Ishikawa (cell line): ENCODE measurements at regions not wholly inside any gene's neighbourhood (a gene's known extent, or its start where the extent isn't known, plus 50 kb on each side); places are given as distances from the start of the nearest gene placed in this dataset.

Source experiments
- CEBPB ChIP-seq: IDR thresholded peaks from 2 replicates; pipeline ENCODE4 v1.6.1; 2012
- CREB1 ChIP-seq: IDR thresholded peaks from 2 replicates; pipeline ENCODE4 v1.6.1; 2012; ENCODE audit warnings: low read depth
- EP300 ChIP-seq: IDR thresholded peaks from 2 replicates; pipeline ENCODE4 v1.6.1; 2012; ENCODE audit warnings: borderline replicate concordance
- NFIC ChIP-seq: IDR thresholded peaks from 2 replicates; pipeline ENCODE4 v1.6.1; 2012
- YY1 ChIP-seq: IDR thresholded peaks from 2 replicates; pipeline ENCODE4 v1.6.1; 2012; ENCODE audit warnings: low read depth
- TF ChIP-seq, protein P1 (sequence below): IDR thresholded peaks from 2 replicates; pipeline ENCODE4 v1.6.1; 2012

DNA sequence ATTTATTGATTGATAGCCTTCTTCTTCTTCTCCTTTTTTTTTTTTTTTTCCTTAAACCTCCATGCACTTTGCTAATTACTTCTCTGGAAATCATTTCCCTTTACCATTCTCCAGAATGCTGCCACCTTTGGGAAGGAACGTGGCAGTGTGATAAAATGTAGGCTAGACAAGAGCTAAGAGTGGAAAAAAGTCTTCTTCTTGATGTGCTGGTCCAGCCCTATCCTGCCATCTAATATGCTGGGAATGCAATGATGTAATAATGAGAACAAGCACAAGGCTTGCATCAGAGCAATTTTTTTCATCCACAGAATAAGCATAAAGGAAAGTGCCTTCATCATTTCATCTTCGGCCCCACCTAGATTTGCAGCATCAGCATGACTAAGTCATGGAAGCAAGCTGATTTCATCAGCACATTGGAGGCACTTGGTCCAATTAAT lies 128.7 kb upstream of the ZFHX3 start:
- no peak for TF ChIP-seq YY1
- peak; percentile 40; the same call in 1 of the 2 replicates for TF ChIP-seq CEBPB
- TF ChIP-seq, protein P1, sequence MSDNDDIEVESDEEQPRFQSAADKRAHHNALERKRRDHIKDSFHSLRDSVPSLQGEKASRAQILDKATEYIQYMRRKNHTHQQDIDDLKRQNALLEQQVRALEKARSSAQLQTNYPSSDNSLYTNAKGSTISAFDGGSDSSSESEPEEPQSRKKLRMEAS, result no peak
- no peak for TF ChIP-seq EP300
- TF ChIP-seq NFIC, result no peak
- no peak for TF ChIP-seq CREB1
